Endothelial cell (in vitro differentiated cells): ENCODE measurements at regions not wholly inside any gene's neighbourhood (a gene's known extent, or its start where the extent isn't known, plus 50 kb on each side); places are given as distances from the start of the nearest gene placed in this dataset.

ENCODE experiments used
- DNase-seq: peaks from one replicate; pipeline ENCODE4 v3.0.0; 2021; ENCODE audit warnings: low spot score
- H3K27ac Mint-ChIP-seq: one replicate; pipeline ENCODE4 v1.8.0; 2021; ENCODE audit warnings: mixed read lengths, inconsistent platforms; ENCODE audit not compliant: unreplicated experiment
- H3K27me3 Mint-ChIP-seq: one replicate; pipeline ENCODE4 v1.8.0; 2021; ENCODE audit warnings: mild to moderate bottlenecking, moderate library complexity, mixed read lengths, inconsistent platforms; ENCODE audit not compliant: unreplicated experiment
- H3K36me3 Mint-ChIP-seq: one replicate; pipeline ENCODE4 v1.8.0; 2021; ENCODE audit warnings: mild to moderate bottlenecking, low read depth, mixed read lengths, inconsistent platforms; ENCODE audit not compliant: unreplicated experiment
- H3K4me1 Mint-ChIP-seq: one replicate; pipeline ENCODE4 v1.8.0; 2021; ENCODE audit warnings: mild to moderate bottlenecking, mixed read lengths, inconsistent platforms; ENCODE audit not compliant: unreplicated experiment
- H3K4me3 Mint-ChIP-seq: one replicate; pipeline ENCODE4 v1.8.0; 2021; ENCODE audit warnings: mild to moderate bottlenecking, mixed read lengths, inconsistent platforms; ENCODE audit not compliant: unreplicated experiment
- H3K9me3 Mint-ChIP-seq: one replicate; pipeline ENCODE4 v1.8.0; 2021; ENCODE audit warnings: mixed read lengths, inconsistent platforms; ENCODE audit not compliant: unreplicated experiment
- TF ChIP-seq, protein P1 (sequence below): fragments of 200-600 bp; sonication (generic); IDR thresholded peaks from one replicate; pipeline ENCODE4 v1.5.0; 2021; ENCODE audit warnings: antibody characterized with exemption; ENCODE audit not compliant: unreplicated experiment

DNA sequence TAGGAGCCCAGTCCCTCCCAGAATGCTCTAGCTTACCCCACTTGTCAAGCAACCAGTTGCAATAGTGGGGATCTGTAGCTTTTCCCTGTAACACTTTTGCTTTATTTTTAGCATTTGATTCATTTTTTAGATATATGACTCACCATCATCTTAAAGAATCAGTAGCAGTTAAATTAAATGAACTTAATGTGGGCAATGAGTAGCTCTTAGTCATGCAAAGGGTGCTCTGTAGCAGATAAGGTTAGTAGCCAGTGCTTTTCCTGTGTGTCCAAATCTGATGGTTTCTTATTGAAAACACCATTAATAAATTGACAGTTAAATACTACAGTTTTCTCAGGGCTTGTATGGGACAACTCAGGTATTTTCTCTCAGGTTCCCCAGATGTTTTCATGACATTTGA, 311.8 kb downstream of the RERGL start:
- H3K4me3 Mint-ChIP-seq = no peak overlapping the region
- DNase-seq = no peak
- H3K27me3 Mint-ChIP-seq = peaks cover 1% of the 10 kb centered on the region
- peaks cover 4% of the 10 kb centered on the region for H3K4me1 Mint-ChIP-seq
- H3K36me3 Mint-ChIP-seq = no peaks in the 10 kb centered on the region
- TF ChIP-seq, protein P1, sequence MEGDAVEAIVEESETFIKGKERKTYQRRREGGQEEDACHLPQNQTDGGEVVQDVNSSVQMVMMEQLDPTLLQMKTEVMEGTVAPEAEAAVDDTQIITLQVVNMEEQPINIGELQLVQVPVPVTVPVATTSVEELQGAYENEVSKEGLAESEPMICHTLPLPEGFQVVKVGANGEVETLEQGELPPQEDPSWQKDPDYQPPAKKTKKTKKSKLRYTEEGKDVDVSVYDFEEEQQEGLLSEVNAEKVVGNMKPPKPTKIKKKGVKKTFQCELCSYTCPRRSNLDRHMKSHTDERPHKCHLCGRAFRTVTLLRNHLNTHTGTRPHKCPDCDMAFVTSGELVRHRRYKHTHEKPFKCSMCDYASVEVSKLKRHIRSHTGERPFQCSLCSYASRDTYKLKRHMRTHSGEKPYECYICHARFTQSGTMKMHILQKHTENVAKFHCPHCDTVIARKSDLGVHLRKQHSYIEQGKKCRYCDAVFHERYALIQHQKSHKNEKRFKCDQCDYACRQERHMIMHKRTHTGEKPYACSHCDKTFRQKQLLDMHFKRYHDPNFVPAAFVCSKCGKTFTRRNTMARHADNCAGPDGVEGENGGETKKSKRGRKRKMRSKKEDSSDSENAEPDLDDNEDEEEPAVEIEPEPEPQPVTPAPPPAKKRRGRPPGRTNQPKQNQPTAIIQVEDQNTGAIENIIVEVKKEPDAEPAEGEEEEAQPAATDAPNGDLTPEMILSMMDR = no peak
- H3K9me3 Mint-ChIP-seq = no peaks in the 10 kb centered on the region
- no peak overlapping the region for H3K27ac Mint-ChIP-seq

DNA sequence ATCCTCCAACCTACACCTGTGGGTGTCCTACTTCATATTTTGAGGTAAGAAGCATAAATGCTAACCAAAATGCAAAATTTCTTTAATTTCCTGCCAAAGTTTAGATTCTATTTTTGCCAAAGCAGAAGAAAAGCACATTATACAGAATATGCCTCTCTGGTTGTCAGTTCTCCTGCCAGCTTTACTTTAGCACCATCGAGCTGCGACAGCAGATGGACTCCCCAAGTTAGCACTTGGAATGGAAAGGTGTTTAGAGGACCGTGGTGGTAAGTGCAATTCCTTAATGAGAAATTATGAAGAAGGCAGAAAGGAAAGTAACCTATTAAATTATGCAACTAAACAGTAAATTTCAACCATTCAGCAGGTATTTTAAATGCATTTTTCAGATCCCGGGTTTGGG, 326.6 kb downstream of the RERGL start:
- Mint-ChIP-seq H3K9me3 (no peaks in the 10 kb centered on the region), H3K27ac (no peak overlapping the region)

DNA sequence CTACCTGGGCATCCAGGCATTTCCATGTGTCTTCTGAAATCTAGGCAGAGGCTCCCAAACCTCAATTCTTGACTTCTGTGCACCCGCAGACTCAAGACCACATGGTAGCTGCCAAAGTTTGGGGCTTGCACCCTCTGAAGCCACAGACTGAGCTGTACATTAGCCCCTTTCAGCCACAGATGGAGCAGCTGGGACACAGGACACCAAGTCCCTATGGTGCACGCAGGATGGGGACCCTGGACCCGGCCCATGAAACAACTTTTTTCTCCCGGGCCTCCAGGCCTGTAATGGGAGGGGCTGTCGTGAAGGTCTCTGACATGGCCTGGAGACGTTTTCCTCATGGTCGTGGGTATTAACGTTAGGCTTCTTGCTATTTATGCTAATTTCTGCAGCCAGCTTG, 330.0 kb downstream of the RERGL start:
- Mint-ChIP-seq H3K36me3 (no peaks in the 10 kb centered on the region), H3K4me1 (no peaks in the 10 kb centered on the region), H3K4me3 (no peak overlapping the region), H3K27me3 (no peaks in the 10 kb centered on the region), H3K27ac (no peak overlapping the region), H3K9me3 (no peaks in the 10 kb centered on the region)
- TF ChIP-seq, protein P1 = no peak
- no peak for DNase-seq

More for the DNA sequence above, 326.6 kb downstream of the RERGL start:
- TF ChIP-seq, protein P1 = no peak
- Mint-ChIP-seq H3K27me3 (no peaks in the 10 kb centered on the region), H3K36me3 (no peaks in the 10 kb centered on the region), H3K4me3 (no peak overlapping the region), H3K4me1 (no peaks in the 10 kb centered on the region)
- DNase-seq = no peak
